DMS53 (cell line): ENCODE measurements at regions not wholly inside any gene's neighbourhood (a gene's known extent, or its start where the extent isn't known, plus 50 kb on each side); places are given as distances from the start of the nearest gene placed in this dataset.
A peak's percentile ranks its signal among the peaks of the same experiment; 100 is the strongest.
"Not testable (repeated sequence)": the region's sequence is repeated elsewhere in the genome, so short reads cannot be mapped to it uniquely, and the experiment has no call there.

Experiments used
- DNase-seq: peaks from one replicate; lab custom pipeline; 2025; lab: John Stamatoyannopoulos, UW

DNA sequence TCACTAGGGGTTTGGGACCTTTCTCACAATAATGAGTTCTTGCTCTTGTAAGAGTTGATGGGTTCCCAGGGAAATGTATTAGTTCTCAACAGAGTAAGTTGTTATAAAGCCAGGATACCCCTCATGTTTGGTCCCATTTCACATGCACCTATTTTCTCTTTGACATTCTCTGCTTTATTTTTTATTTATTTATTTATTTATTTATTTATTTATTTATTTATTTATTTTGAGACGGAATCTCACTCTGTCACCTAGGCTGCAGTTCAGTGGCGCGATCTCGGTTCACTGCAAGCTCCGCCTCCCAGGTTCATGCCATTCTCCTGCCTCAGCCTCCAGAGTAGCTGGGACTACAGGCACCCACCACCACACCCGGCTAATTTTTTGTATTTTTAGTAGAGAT is 52.2 kb downstream of the ACTRT1 start:
- DNase-seq, result not testable (repeated sequence)

- no peak for DNase-seq
Observed at GRCh38 chrX:127963696-127964095, 88.5 kb downstream of the ACTRT1 start.

- no peak for DNase-seq
Observed at GRCh38 chrX:127947450-127947849, 104.8 kb downstream of the ACTRT1 start.

DNA sequence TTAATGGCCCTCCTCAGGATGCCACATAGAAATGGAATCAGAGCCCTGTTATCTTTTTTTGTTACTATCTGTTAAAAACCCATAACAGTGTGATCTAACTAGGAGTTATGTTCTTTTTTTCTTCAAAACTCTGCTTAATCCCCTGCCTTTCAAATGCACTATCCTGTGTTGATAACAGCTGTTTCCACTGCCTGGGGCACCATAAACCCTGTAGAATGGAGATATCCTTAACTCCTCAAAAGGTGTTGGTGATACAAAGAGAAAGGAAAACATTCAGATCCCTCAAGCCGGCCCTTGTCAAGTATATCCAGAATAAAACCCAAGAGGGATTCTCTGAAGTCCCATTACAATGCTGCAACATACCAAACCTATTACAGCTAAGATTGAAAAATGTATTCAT is 108.6 kb downstream of the ACTRT1 start:
- DNase-seq, result no peak

DNA sequence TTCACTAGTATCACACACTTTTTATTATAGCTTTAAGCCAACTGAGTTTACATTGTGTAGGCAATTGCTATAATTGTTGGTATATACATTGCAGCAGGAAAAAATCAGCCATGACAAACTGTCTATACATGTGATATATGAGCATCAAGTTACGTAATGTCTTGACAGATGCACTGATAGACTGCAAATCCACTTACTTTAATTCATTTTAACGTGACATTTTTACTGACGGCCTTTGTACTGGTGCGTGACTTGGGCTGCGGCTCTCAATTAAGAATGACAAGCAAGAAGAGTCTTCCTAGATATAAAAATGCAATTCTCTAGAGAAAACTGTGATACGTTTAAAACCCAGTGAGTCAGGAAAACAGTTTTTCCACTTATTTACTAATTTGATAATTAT is 143.8 kb downstream of the ACTRT1 start:
- DNase-seq, result no peak

DNA sequence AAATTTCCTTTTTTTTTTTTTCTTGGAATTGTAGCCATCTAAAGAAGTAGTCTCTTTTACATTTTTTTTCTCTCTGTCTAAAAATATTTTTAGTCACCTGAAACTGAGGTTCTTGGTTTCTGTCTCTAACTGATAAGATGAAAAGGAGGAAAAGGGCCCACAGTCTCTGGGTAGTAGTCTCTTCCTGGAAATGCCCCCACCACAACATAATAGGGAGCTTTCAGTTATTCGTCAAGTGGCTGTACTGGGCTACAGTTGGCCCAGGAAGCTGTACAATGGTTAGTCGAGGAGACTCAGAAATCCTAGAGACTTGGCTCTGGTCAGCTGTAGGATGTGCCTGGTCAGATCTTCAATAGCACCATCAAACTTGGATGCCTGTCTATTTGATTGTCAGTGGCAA is 163.4 kb downstream of the ACTRT1 start:
- DNase-seq, result no peak

DNA sequence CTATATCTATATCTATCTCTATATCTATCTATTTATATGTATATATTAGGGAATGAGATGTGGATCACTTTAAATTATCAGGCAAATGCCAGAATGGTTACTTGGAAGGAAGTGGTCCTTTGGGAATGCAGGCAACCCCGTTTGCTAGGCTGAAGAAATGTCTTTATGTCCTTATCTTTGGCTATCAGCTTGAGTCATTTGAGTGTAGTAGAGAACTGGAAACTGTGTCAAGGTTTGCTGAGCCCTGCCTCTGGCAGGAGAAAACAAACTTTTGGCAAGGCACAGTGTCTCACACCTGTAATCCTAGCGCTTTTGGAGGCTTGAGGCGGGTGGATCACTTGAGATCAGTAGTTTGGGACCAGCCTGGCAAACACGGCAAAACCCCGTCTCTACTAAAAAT is 167.3 kb downstream of the ACTRT1 start:
- no peak for DNase-seq

- no peak for DNase-seq
Observed at GRCh38 chrX:127879585-127879984, 172.6 kb downstream of the ACTRT1 start.

GRCh38 chrX:127877318-127877717 is 174.9 kb downstream of the ACTRT1 start:
- DNase-seq, result peak; percentile 42

GRCh38 chrX:127873637-127874036 is 178.6 kb downstream of the ACTRT1 start:
- no peak for DNase-seq

DNA sequence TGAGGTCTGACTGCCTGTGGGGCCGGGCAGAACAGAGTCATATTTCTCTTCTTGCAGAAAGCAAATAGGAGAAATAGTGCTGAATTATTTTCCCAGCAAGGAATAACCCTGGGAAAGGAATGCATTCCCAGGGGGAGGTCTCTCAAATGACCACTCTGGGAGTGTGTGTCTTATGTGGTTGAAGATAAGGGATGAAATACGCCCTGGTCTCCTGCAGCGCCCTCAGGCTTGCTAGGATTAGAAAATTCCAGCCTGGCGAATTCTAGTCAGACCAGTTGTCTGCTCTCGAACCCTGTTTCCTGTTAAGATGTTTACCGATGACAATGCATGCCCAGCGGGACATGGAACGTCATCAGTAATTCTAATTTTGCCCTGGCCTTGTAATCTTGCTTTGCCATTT is 185.3 kb downstream of the ACTRT1 start:
- DNase-seq, result not testable (repeated sequence)

DNA sequence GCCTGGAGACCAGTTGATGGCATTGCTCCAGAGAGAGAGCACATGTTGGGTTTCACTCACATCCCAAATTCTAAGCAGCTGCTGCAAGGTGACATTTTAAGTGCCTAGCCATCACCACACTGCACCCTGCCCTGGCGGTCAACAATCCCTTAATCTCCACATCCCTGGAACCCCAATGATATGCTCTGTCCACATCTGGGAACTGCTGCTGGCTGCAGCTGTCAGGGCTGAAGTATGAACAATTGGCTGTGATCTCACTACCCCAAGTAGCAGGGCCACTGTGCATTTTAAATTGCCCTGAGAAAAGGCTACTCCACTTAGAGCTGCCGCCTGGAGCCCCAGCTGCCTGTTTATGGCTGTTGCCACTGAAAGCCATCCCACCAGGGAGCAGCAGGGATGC is 190.6 kb downstream of the ACTRT1 start:
- no peak for DNase-seq
